Naive thymus-derived CD8-positive, alpha-beta T cell (primary cell): ENCODE measurements at regions not wholly inside any gene's neighbourhood (a gene's known extent, or its start where the extent isn't known, plus 50 kb on each side); places are given as distances from the start of the nearest gene placed in this dataset.
A peak's percentile ranks its signal among the peaks of the same experiment; 100 is the strongest.

Source experiments
- ATAC-seq, 2 donors: fragments of 150-1000 bp; cut with Tn5 transposase in 1 of 2; sonication (Bioruptor Pico), chemical (Tn5 transposase) in 1 of 2; 1 replicate in 1 of 2; 2 replicates in 1 of 2; pipeline ENCODE4 v1.10.0; 2021; ENCODE audit warnings: mild to moderate bottlenecking in 2 of 2, moderate library complexity in 2 of 2
- POLR2A ChIA-PET: fragments of 350-600 bp; sonication (Branson Sonifier 250); formaldehyde crosslinking; loops from one replicate; lab custom pipeline; 2021; ENCODE audit warnings: antibody characterized with exemption; lab: Charles Lee
- DNase-seq, 10 donors: peaks; one replicate each; pipeline versions ENCODE4 v3.0.0 to v3.0.0-alpha.2; 2020 to 2022
- H3K27ac Mint-ChIP-seq, 10 donors: one replicate each; pipeline ENCODE4 v1.8.0; 2020 to 2022; ENCODE audit warnings: mild to moderate bottlenecking in 10 of 10, mixed read lengths in 10 of 10, moderate library complexity in 4 of 10, inconsistent platforms in 1 of 10
- H3K27me3 Mint-ChIP-seq, 5 donors: one replicate each; pipeline ENCODE4 v1.8.0; 2021 to 2022; ENCODE audit warnings: mixed read lengths in 5 of 5
- H3K36me3 Mint-ChIP-seq, 3 donors: one replicate each; pipeline ENCODE4 v1.8.0; 2020 to 2022; ENCODE audit warnings: mixed read lengths in 3 of 3, mild to moderate bottlenecking in 2 of 3, inconsistent platforms in 1 of 3
- H3K4me1 Mint-ChIP-seq, 4 donors: one replicate each; pipeline ENCODE4 v1.8.0; 2021 to 2022; ENCODE audit warnings: mixed read lengths in 4 of 4
- H3K4me3 Mint-ChIP-seq, 10 donors: one replicate each; pipeline ENCODE4 v1.8.0; 2020 to 2022; ENCODE audit warnings: mild to moderate bottlenecking in 10 of 10, mixed read lengths in 10 of 10, moderate library complexity in 6 of 10, inconsistent platforms in 1 of 10
- H3K9me3 Mint-ChIP-seq, 9 donors: one replicate each; pipeline ENCODE4 v1.8.0; 2020 to 2022; ENCODE audit warnings: mixed read lengths in 9 of 9, mild to moderate bottlenecking in 3 of 9, inconsistent platforms in 1 of 9, moderate library complexity in 1 of 9

GRCh38 chr2:30371772-30372373 is 75.2 kb upstream of the LCLAT1 start:
- Mint-ChIP-seq H3K9me3 (no peaks in the 10 kb centered on the region), H3K4me3 (no peak overlapping the region), H3K27me3 (no peaks in the 10 kb centered on the region), H3K27ac (peak overlapping the region in 3 of 10 donors; percentile 13 to 47 (median 18)), H3K36me3 (no peaks in the 10 kb centered on the region), H3K4me1 (peaks cover 8 to 13% (median 11%) of the 10 kb centered on the region in 4 donors)
- no peak for ATAC-seq
- no peak for DNase-seq
- POLR2A ChIA-PET = interaction anchor here (1.1 kb wide), 2 partner anchors 10 to 32 kb away, joined by 3 read pairs; no protein-coding TSS in a partner anchor

GRCh38 chr2:30372826-30373225 is 74.2 kb upstream of the LCLAT1 start:
- DNase-seq (no peak), ATAC-seq (no peak)
- Mint-ChIP-seq H3K27me3 (no peaks in the 10 kb centered on the region), H3K36me3 (no peaks in the 10 kb centered on the region), H3K9me3 (no peaks in the 10 kb centered on the region), H3K4me1 (peaks cover 4 to 11% (median 7%) of the 10 kb centered on the region in 4 donors), H3K27ac (peak overlapping the region in 2 of 10 donors; percentile 2 to 78), H3K4me3 (no peak overlapping the region)
- POLR2A ChIA-PET = interaction anchor here (0.7 to 1.1 kb wide), 5 partner anchors 10 to 52 kb away, joined by 3 to 5 read pairs (median 3); no protein-coding TSS in a partner anchor

GRCh38 chr2:30373881-30374302 is 73.2 kb upstream of the LCLAT1 start:
- no peak for ATAC-seq
- Mint-ChIP-seq H3K27ac (peak overlapping the region in 1 of 10 donors; percentile 42), H3K36me3 (no peaks in the 10 kb centered on the region)

GRCh38 chr2:30374380-30374779 is 72.7 kb upstream of the LCLAT1 start:
- Mint-ChIP-seq H3K27me3 (no peaks in the 10 kb centered on the region), H3K4me3 (no peak overlapping the region), H3K36me3 (no peaks in the 10 kb centered on the region), H3K4me1 (peaks cover 4 to 11% (median 7%) of the 10 kb centered on the region in 4 donors), H3K27ac (peak overlapping the region in 2 of 10 donors; percentile 42 to 53), H3K9me3 (no peaks in the 10 kb centered on the region)
- POLR2A ChIA-PET = no interaction called here
- DNase-seq (no peak), ATAC-seq (no peak)

More at GRCh38 chr2:30373881-30374302, 73.2 kb upstream of the LCLAT1 start:
- POLR2A ChIA-PET = interaction anchor here (0.6 kb wide), 1 partner anchor 28 kb away, joined by 3 read pairs; no protein-coding TSS in a partner anchor
- no peaks in the 10 kb centered on the region for H3K27me3 Mint-ChIP-seq
- peaks cover 4 to 11% (median 7%) of the 10 kb centered on the region in 4 donors for H3K4me1 Mint-ChIP-seq
- H3K4me3 Mint-ChIP-seq = no peak overlapping the region
- no peak for DNase-seq
- no peaks in the 10 kb centered on the region for H3K9me3 Mint-ChIP-seq

- H3K27ac Mint-ChIP-seq = peak overlapping the region in 1 of 10 donors; percentile 15
- no peak for ATAC-seq
- peaks cover 0 to 4% (median 0%) of the 10 kb centered on the region in 9 donors for H3K9me3 Mint-ChIP-seq
- no peaks in the 10 kb centered on the region for H3K36me3 Mint-ChIP-seq
- H3K4me3 Mint-ChIP-seq = no peak overlapping the region
- DNase-seq = no peak
- H3K4me1 Mint-ChIP-seq = peaks cover 2 to 7% (median 6%) of the 10 kb centered on the region in 4 donors
- POLR2A ChIA-PET = interaction anchor here (1.0 kb wide), 1 partner anchor 11 kb away, joined by 3 read pairs; no protein-coding TSS in a partner anchor
- no peaks in the 10 kb centered on the region for H3K27me3 Mint-ChIP-seq
Observed at GRCh38 chr2:30375915-30376314, 71.1 kb upstream of the LCLAT1 start.

GRCh38 chr2:30379481-30379880 is 67.6 kb upstream of the LCLAT1 start:
- Mint-ChIP-seq H3K36me3 (no peaks in the 10 kb centered on the region), H3K27ac (peak overlapping the region in 1 of 10 donors; percentile 53), H3K4me1 (peaks cover 0 to 10% (median 2%) of the 10 kb centered on the region in 4 donors), H3K9me3 (peaks cover 0 to 4% (median 0%) of the 10 kb centered on the region in 9 donors), H3K27me3 (no peaks in the 10 kb centered on the region), H3K4me3 (no peak overlapping the region)
- POLR2A ChIA-PET = no interaction called here
- ATAC-seq = no peak
- DNase-seq = no peak

GRCh38 chr2:30380824-30381223 is 66.2 kb upstream of the LCLAT1 start:
- ATAC-seq = no peak
- peak overlapping the region in 1 of 10 donors; percentile 19 for H3K27ac Mint-ChIP-seq
- H3K27me3 Mint-ChIP-seq = no peaks in the 10 kb centered on the region
- peaks cover 0 to 19% (median 0%) of the 10 kb centered on the region in 4 donors for H3K4me1 Mint-ChIP-seq
- no peaks in the 10 kb centered on the region for H3K36me3 Mint-ChIP-seq
- POLR2A ChIA-PET = no interaction called here
- peaks cover 0 to 4% (median 0%) of the 10 kb centered on the region in 9 donors for H3K9me3 Mint-ChIP-seq
- H3K4me3 Mint-ChIP-seq = no peak overlapping the region
- no peak for DNase-seq

- no peak for DNase-seq
- peaks cover 0 to 19% (median 0%) of the 10 kb centered on the region in 4 donors for H3K4me1 Mint-ChIP-seq
- ATAC-seq = no peak
- H3K27ac Mint-ChIP-seq = no peak overlapping the region
- POLR2A ChIA-PET = interaction anchor here (0.6 to 1.0 kb wide), 2 partner anchors 14 to 150 kb away, joined by 4 read pairs; no protein-coding TSS in a partner anchor
- no peaks in the 10 kb centered on the region for H3K27me3 Mint-ChIP-seq
- H3K4me3 Mint-ChIP-seq = no peak overlapping the region
- peaks cover 0 to 4% (median 0%) of the 10 kb centered on the region in 9 donors for H3K9me3 Mint-ChIP-seq
- no peaks in the 10 kb centered on the region for H3K36me3 Mint-ChIP-seq
Observed at GRCh38 chr2:30382162-30382783, 64.8 kb upstream of the LCLAT1 start.

- Mint-ChIP-seq H3K27ac (no peak overlapping the region), H3K36me3 (no peaks in the 10 kb centered on the region), H3K27me3 (no peaks in the 10 kb centered on the region), H3K9me3 (peaks cover 0 to 4% (median 0%) of the 10 kb centered on the region in 9 donors), H3K4me1 (peaks cover 0 to 19% (median 0%) of the 10 kb centered on the region in 4 donors), H3K4me3 (no peak overlapping the region)
- POLR2A ChIA-PET = interaction anchor here (0.6 kb wide), 1 partner anchor 151 kb away, joined by 4 read pairs; no protein-coding TSS in a partner anchor
- no peak for DNase-seq
- no peak for ATAC-seq
Observed at GRCh38 chr2:30382995-30383394, 64.1 kb upstream of the LCLAT1 start.

- no peaks in the 10 kb centered on the region for H3K27me3 Mint-ChIP-seq
- H3K36me3 Mint-ChIP-seq = no peaks in the 10 kb centered on the region
- H3K27ac Mint-ChIP-seq = no peak overlapping the region
- H3K4me3 Mint-ChIP-seq = no peak overlapping the region
- H3K9me3 Mint-ChIP-seq = peaks cover 0 to 4% (median 0%) of the 10 kb centered on the region in 9 donors
- DNase-seq = no peak
- POLR2A ChIA-PET = interaction anchor here (0.9 to 1.3 kb wide), 2 partner anchors 10 to 27 kb away, joined by 3 read pairs; no protein-coding TSS in a partner anchor
- H3K4me1 Mint-ChIP-seq = peaks cover 3 to 28% (median 11%) of the 10 kb centered on the region in 4 donors
- ATAC-seq = no peak
Observed at GRCh38 chr2:30385327-30385726, 61.7 kb upstream of the LCLAT1 start.

- Mint-ChIP-seq H3K9me3 (no peaks in the 10 kb centered on the region), H3K27me3 (no peaks in the 10 kb centered on the region), H3K27ac (peak overlapping the region in 1 of 10 donors; percentile 40), H3K4me1 (peaks cover 11 to 22% (median 17%) of the 10 kb centered on the region in 4 donors), H3K4me3 (no peak overlapping the region), H3K36me3 (no peaks in the 10 kb centered on the region)
- no peak for ATAC-seq
- POLR2A ChIA-PET = no interaction called here
- no peak for DNase-seq
Observed at GRCh38 chr2:30392097-30392496, 54.9 kb upstream of the LCLAT1 start.

GRCh38 chr2:30393510-30393909 is 53.5 kb upstream of the LCLAT1 start:
- POLR2A ChIA-PET = no interaction called here
- peaks cover 13 to 22% (median 17%) of the 10 kb centered on the region in 4 donors for H3K4me1 Mint-ChIP-seq
- no peak overlapping the region for H3K4me3 Mint-ChIP-seq
- H3K27me3 Mint-ChIP-seq = no peaks in the 10 kb centered on the region
- no peaks in the 10 kb centered on the region for H3K36me3 Mint-ChIP-seq
- H3K27ac Mint-ChIP-seq = peak overlapping the region in 1 of 10 donors; percentile 15
- DNase-seq = no peak
- no peak for ATAC-seq
- no peaks in the 10 kb centered on the region for H3K9me3 Mint-ChIP-seq

- H3K27me3 Mint-ChIP-seq = no peaks in the 10 kb centered on the region
- DNase-seq = no peak
- no peak for ATAC-seq
- peaks cover 10 to 19% (median 16%) of the 10 kb centered on the region in 4 donors for H3K4me1 Mint-ChIP-seq
- H3K9me3 Mint-ChIP-seq = no peaks in the 10 kb centered on the region
- H3K4me3 Mint-ChIP-seq = no peak overlapping the region
- H3K27ac Mint-ChIP-seq = peak overlapping the region in 1 of 10 donors; percentile 42
- no peaks in the 10 kb centered on the region for H3K36me3 Mint-ChIP-seq
- POLR2A ChIA-PET = no interaction called here
Observed at GRCh38 chr2:30394096-30394495, 53.0 kb upstream of the LCLAT1 start.
